PC-3 (cell line): ENCODE measurements at regions not wholly inside any gene's neighbourhood (a gene's known extent, or its start where the extent isn't known, plus 50 kb on each side); places are given as distances from the start of the nearest gene placed in this dataset.
A peak's percentile ranks its signal among the peaks of the same experiment; 100 is the strongest.

Source experiments
- ATAC-seq: fragments of 200-7000 bp; cut with Tn5 transposase; 2 replicates; pipeline ENCODE4 v1.9.1; 2020; ENCODE audit warnings: mild to moderate bottlenecking, moderate library complexity
- BruUV-seq: library from RNA; stranded (reverse); fragments of 400-500 nt; replicated peaks from 2 replicates; lab custom pipeline; 2021; lab: Mats Ljungman, UMichigan
- CTCF ChIA-PET: fragments of 300-600 bp; sonication (Branson Sonifier 250); formaldehyde crosslinking; loops from one replicate; lab custom pipeline; 2022; ENCODE audit warnings: antibody characterized with exemption; lab: Charles Lee
- POLR2A ChIA-PET: fragments of 300-600 bp; sonication (Branson Sonifier 250); formaldehyde crosslinking; loops from one replicate; lab custom pipeline; 2022; ENCODE audit warnings: antibody characterized with exemption; ENCODE audit not compliant: unreplicated experiment; lab: Charles Lee
- DNase-seq: peaks from one replicate; pipeline ENCODE4 v3.0.0-alpha.2; 2015
- H2AFZ ChIP-seq: fragments of 300-600 bp; sonication (generic); 2 replicates; pipeline ENCODE4 v1.6.0; 2016; ENCODE audit warnings: antibody characterized with exemption, low read length
- H3F3A ChIP-seq: fragments of 300-600 bp; sonication (generic); one replicate; pipeline ENCODE4 v1.6.0; 2017; ENCODE audit warnings: antibody characterized with exemption, low read length, control low read depth, mild to moderate bottlenecking; ENCODE audit not compliant: unreplicated experiment
- H3K27ac ChIP-seq: fragments of 300-600 bp; sonication (generic); 2 replicates; pipeline ENCODE4 v1.5.1; 2016; ENCODE audit warnings: mild to moderate bottlenecking, low read length
- H3K27me3 ChIP-seq: fragments of 300-600 bp; sonication (generic); 2 replicates; pipeline ENCODE4 v1.6.1; 2016; ENCODE audit warnings: low read length, mixed read lengths
- H3K36me3 ChIP-seq: fragments of 300-600 bp; sonication (generic); 2 replicates; pipeline ENCODE4 v1.6.1; 2016; ENCODE audit warnings: low read depth, mixed run types, low read length, mixed read lengths
- H3K4me1 ChIP-seq: fragments of 300-600 bp; sonication (generic); 2 replicates; pipeline ENCODE4 v1.5.1; 2016; ENCODE audit warnings: low read length; ENCODE audit not compliant: insufficient read depth
- H3K4me2 ChIP-seq: fragments of 300-600 bp; sonication (generic); 2 replicates; pipeline ENCODE4 v1.6.0; 2016; ENCODE audit warnings: low read length
- H3K4me3 ChIP-seq: fragments of 300-600 bp; sonication (generic); 2 replicates; pipeline ENCODE4 v1.5.1; 2016; ENCODE audit warnings: mild to moderate bottlenecking, low read length, mixed read lengths
- H3K79me2 ChIP-seq: fragments of 300-600 bp; sonication (generic); 2 replicates; pipeline ENCODE4 v1.6.1; 2017; ENCODE audit warnings: low read length, mixed read lengths
- H3K9ac ChIP-seq: fragments of 300-600 bp; sonication (generic); 2 replicates; pipeline ENCODE4 v1.6.0; 2016; ENCODE audit warnings: mild to moderate bottlenecking, low read length
- H3K9me2 ChIP-seq: fragments of 300-600 bp; sonication (generic); replicated peaks from 2 replicates; pipeline ENCODE4 v1.6.1; 2016; ENCODE audit warnings: mixed run types, low read length, mixed read lengths
- H3K9me3 ChIP-seq: fragments of 300-600 bp; sonication (generic); 2 replicates; pipeline ENCODE4 v1.6.1; 2016; ENCODE audit warnings: low read length, mixed read lengths
- H4K20me1 ChIP-seq: fragments of 300-600 bp; sonication (generic); 2 replicates; pipeline ENCODE4 v1.6.1; 2016; ENCODE audit warnings: low read length, mixed read lengths
- EZH2 ChIP-seq: fragments of 300-600 bp; sonication (generic); IDR thresholded peaks from one replicate; pipeline ENCODE4 v1.6.1; 2017; ENCODE audit warnings: antibody characterized with exemption, mild to moderate bottlenecking, low read length; ENCODE audit not compliant: unreplicated experiment
- EZH2phosphoT487 ChIP-seq: fragments of 300-600 bp; sonication (generic); IDR thresholded peaks from 2 replicates; pipeline ENCODE4 v1.6.1; 2018; ENCODE audit warnings: mild to moderate bottlenecking, antibody characterized with exemption, low read length, borderline replicate concordance
- intact Hi-C: fragments of 100-400 bp; cut with micrococcal nuclease; formaldehyde crosslinking; loops from 2 replicates; pipeline ENCODE4 v1.9.0; 2023
- TF ChIP-seq, protein P1 (sequence below): fragments of 300-600 bp; sonication (generic); conservative IDR thresholded peaks from 2 replicates; pipeline ENCODE4 v1.5.1; 2017; ENCODE audit warnings: antibody characterized with exemption, low read depth, mild to moderate bottlenecking, low read length

DNA sequence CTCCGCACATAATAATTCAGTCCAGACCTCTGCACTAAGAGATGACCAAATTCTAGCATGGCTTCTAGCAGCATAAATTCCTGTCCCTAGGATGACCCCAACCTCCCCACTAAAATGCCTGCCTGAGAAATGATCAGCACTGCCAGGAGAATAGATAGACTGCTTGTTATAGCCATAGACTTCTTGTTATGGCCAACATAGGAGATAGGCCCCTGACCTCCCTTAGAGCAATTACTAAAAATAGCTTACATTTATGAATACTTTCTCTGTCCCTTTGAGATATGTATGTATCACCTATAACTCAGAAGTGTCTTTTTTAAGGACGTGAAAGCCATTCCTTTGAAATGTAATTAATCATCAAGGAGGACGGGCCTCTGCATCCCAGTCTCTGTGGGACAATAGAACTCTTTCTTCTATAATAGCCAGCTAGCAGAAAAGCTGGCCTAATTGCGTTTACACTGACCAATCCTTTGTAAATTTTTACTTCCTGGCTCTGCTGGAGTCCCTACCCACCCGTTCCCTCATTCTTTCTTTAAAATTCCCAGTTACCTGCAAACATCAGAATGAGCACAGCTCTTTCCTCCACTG, 1002.7 kb downstream of the CDH18 start:
- DNase-seq, result peak; percentile 67
- Histone ChIP-seq H3K9me3 (no peaks in the 10 kb centered on the region), H3K27ac (peak overlapping the region; percentile 87), H3K79me2 (no peaks in the 10 kb centered on the region), H3F3A (no peaks in the 10 kb centered on the region), H2AFZ (peak overlapping the region; percentile 7; the same call in 1 of the 2 replicates), H3K27me3 (no peaks in the 10 kb centered on the region), H3K9ac (peak overlapping the region; percentile 46), H3K9me2 (no peaks in the 10 kb centered on the region), H3K36me3 (no peaks in the 10 kb centered on the region), H3K4me1 (peaks cover 18% of the 10 kb centered on the region), H3K4me3 (no peak overlapping the region), H3K4me2 (peak overlapping the region; percentile 45), H4K20me1 (no peaks in the 10 kb centered on the region)
- TF ChIP-seq EZH2, result no peak
- no peak for TF ChIP-seq EZH2phosphoT487
- TF ChIP-seq, protein P1, sequence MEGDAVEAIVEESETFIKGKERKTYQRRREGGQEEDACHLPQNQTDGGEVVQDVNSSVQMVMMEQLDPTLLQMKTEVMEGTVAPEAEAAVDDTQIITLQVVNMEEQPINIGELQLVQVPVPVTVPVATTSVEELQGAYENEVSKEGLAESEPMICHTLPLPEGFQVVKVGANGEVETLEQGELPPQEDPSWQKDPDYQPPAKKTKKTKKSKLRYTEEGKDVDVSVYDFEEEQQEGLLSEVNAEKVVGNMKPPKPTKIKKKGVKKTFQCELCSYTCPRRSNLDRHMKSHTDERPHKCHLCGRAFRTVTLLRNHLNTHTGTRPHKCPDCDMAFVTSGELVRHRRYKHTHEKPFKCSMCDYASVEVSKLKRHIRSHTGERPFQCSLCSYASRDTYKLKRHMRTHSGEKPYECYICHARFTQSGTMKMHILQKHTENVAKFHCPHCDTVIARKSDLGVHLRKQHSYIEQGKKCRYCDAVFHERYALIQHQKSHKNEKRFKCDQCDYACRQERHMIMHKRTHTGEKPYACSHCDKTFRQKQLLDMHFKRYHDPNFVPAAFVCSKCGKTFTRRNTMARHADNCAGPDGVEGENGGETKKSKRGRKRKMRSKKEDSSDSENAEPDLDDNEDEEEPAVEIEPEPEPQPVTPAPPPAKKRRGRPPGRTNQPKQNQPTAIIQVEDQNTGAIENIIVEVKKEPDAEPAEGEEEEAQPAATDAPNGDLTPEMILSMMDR, result no peak
- intact Hi-C loops, result loop anchor here (1.0 to 10.0 kb wide), 3 partner anchors 100 to 620 kb away; no protein-coding TSS in a partner anchor
- ChIA-PET POLR2A (no interaction called here), CTCF (interaction anchor here (0.5 kb wide), 1 partner anchor 255 kb away, joined by 3 read pairs; no protein-coding TSS in a partner anchor)
- ATAC-seq, result peak; percentile 74
- BruUV-seq, result no TSS peak

DNA sequence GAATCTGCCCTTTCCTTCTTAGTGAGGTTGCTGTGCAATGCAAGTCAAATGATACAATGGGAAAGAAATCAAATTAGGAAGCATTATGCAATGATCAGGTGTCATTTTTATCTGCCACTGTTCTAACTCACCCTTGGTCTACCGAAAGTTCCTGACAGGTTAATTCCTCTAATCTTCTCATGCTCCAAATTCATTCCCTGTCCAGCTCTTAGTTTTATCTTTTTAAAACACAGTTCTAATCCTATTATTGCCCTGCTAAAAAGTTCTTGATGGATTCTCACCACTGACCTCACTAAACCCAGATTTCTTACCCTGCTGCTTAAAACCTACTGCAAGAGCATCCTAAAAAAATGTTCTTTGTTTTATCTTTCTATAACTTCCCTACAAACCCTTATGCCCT, 1000.9 kb downstream of the CDH18 start:
- no peaks in the 10 kb centered on the region for H3K79me2 ChIP-seq
- no peak overlapping the region for H3K9ac ChIP-seq
- DNase-seq, result no peak
- H4K20me1 ChIP-seq, result no peaks in the 10 kb centered on the region
- H3K4me3 ChIP-seq, result no peak overlapping the region
- no peaks in the 10 kb centered on the region for H3K36me3 ChIP-seq
- no peak overlapping the region for H3K4me2 ChIP-seq
- H2AFZ ChIP-seq, result no peak overlapping the region
- no peaks in the 10 kb centered on the region for H3F3A ChIP-seq
- peaks cover 18% of the 10 kb centered on the region for H3K4me1 ChIP-seq
- no TSS peak for BruUV-seq
- ATAC-seq, result no peak
- TF ChIP-seq, protein P1, result no peak
- TF ChIP-seq EZH2, result no peak
- no peak for TF ChIP-seq EZH2phosphoT487
- no peak overlapping the region for H3K27ac ChIP-seq
- intact Hi-C loops, result loop anchor here (10.0 kb wide), 2 partner anchors 102 to 618 kb away; no protein-coding TSS in a partner anchor
- no peaks in the 10 kb centered on the region for H3K9me3 ChIP-seq
- ChIA-PET POLR2A (no interaction called here), CTCF (no interaction called here)
- no peaks in the 10 kb centered on the region for H3K9me2 ChIP-seq
- H3K27me3 ChIP-seq, result no peaks in the 10 kb centered on the region

DNA sequence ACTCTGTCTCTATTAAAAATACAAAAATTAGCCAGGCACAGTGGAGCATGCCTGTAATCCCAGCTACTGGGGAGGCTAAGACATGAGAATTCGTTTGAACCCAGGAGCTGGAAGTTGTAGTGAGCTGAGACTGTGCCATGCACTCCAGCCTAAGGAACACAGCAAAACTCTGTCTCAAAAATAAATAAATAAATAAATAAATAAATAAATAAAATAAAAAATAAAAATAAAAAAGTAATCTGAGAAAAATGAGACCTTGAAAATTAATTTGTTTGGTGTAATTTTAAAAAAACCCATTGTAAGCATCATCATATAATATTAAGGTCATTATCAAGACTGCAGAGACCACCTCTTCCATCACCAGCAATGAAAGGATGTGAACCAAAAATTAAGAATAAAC, 997.1 kb downstream of the CDH18 start:
- no peak overlapping the region for H3K27ac ChIP-seq
- no peaks in the 10 kb centered on the region for H4K20me1 ChIP-seq
- H2AFZ ChIP-seq, result no peak overlapping the region
- H3K9ac ChIP-seq, result no peak overlapping the region
- no peaks in the 10 kb centered on the region for H3K9me3 ChIP-seq
- TF ChIP-seq, protein P1, result no peak
- TF ChIP-seq EZH2phosphoT487, result no peak
- TF ChIP-seq EZH2, result no peak
- no peaks in the 10 kb centered on the region for H3K27me3 ChIP-seq
- ChIA-PET POLR2A (no interaction called here), CTCF (no interaction called here)
- no peaks in the 10 kb centered on the region for H3F3A ChIP-seq
- no peaks in the 10 kb centered on the region for H3K36me3 ChIP-seq
- ATAC-seq (no peak), DNase-seq (no peak)
- H3K79me2 ChIP-seq, result no peaks in the 10 kb centered on the region
- intact Hi-C loops, result no loop called here
- no peak overlapping the region for H3K4me2 ChIP-seq
- no peak overlapping the region for H3K4me3 ChIP-seq
- H3K9me2 ChIP-seq, result no peaks in the 10 kb centered on the region
- 0 out of 2 replicates have a peak, but pooled peaks cover under 1% of the 10 kb centered on the region for H3K4me1 ChIP-seq
- no TSS peak for BruUV-seq
